ENCODE measurements at regions not wholly inside any gene's neighbourhood (a gene's known extent, or its start where the extent isn't known, plus 50 kb on each side); places are given as distances from the start of the nearest gene placed in this dataset.

DNA sequence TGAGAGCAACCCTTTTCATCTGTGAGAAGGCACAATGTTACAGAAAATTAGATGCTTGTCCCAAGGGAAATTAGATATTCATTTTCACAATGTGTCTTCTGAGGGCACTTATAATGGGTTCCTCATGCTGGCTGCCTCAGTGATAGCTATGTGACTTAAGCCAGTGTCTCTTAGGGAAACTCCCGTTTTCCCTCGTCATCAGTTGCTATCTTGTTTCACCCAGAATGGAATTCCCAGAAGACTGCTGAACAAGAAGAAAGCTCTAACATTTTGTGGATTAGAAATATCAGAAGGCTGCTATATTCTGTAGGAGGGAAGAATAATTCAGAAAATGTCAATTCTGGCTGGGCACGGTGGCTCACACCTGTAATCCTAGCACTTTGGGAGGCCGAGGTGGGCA, 67.9 kb upstream of the WDR72 start:
- TF ChIP-seq, protein P1, sequence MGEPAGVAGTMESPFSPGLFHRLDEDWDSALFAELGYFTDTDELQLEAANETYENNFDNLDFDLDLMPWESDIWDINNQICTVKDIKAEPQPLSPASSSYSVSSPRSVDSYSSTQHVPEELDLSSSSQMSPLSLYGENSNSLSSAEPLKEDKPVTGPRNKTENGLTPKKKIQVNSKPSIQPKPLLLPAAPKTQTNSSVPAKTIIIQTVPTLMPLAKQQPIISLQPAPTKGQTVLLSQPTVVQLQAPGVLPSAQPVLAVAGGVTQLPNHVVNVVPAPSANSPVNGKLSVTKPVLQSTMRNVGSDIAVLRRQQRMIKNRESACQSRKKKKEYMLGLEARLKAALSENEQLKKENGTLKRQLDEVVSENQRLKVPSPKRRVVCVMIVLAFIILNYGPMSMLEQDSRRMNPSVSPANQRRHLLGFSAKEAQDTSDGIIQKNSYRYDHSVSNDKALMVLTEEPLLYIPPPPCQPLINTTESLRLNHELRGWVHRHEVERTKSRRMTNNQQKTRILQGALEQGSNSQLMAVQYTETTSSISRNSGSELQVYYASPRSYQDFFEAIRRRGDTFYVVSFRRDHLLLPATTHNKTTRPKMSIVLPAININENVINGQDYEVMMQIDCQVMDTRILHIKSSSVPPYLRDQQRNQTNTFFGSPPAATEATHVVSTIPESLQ (CRISPR knock-in tag; IDR thresholded peaks at IDR 0.05) = no peak
- TF ChIP-seq, protein P2, sequence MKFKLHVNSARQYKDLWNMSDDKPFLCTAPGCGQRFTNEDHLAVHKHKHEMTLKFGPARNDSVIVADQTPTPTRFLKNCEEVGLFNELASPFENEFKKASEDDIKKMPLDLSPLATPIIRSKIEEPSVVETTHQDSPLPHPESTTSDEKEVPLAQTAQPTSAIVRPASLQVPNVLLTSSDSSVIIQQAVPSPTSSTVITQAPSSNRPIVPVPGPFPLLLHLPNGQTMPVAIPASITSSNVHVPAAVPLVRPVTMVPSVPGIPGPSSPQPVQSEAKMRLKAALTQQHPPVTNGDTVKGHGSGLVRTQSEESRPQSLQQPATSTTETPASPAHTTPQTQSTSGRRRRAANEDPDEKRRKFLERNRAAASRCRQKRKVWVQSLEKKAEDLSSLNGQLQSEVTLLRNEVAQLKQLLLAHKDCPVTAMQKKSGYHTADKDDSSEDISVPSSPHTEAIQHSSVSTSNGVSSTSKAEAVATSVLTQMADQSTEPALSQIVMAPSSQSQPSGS (CRISPR knock-in tag; IDR thresholded peaks at IDR 0.05; ENCODE audit: borderline replicate concordance, low read depth) = no peak
- TF ChIP-seq, protein P3, sequence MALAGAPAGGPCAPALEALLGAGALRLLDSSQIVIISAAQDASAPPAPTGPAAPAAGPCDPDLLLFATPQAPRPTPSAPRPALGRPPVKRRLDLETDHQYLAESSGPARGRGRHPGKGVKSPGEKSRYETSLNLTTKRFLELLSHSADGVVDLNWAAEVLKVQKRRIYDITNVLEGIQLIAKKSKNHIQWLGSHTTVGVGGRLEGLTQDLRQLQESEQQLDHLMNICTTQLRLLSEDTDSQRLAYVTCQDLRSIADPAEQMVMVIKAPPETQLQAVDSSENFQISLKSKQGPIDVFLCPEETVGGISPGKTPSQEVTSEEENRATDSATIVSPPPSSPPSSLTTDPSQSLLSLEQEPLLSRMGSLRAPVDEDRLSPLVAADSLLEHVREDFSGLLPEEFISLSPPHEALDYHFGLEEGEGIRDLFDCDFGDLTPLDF (CRISPR knock-in tag; IDR thresholded peaks at IDR 0.05) = no peak
- no peak for TF ChIP-seq KAT7 (CRISPR knock-in tag; IDR thresholded peaks at IDR 0.05; ENCODE audit: borderline replicate concordance)
- TF ChIP-seq, protein P4, sequence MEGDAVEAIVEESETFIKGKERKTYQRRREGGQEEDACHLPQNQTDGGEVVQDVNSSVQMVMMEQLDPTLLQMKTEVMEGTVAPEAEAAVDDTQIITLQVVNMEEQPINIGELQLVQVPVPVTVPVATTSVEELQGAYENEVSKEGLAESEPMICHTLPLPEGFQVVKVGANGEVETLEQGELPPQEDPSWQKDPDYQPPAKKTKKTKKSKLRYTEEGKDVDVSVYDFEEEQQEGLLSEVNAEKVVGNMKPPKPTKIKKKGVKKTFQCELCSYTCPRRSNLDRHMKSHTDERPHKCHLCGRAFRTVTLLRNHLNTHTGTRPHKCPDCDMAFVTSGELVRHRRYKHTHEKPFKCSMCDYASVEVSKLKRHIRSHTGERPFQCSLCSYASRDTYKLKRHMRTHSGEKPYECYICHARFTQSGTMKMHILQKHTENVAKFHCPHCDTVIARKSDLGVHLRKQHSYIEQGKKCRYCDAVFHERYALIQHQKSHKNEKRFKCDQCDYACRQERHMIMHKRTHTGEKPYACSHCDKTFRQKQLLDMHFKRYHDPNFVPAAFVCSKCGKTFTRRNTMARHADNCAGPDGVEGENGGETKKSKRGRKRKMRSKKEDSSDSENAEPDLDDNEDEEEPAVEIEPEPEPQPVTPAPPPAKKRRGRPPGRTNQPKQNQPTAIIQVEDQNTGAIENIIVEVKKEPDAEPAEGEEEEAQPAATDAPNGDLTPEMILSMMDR (IDR thresholded peaks at IDR 0.05) = no peak
- no peak for TF ChIP-seq SP1 (CRISPR knock-in tag; conservative IDR thresholded peaks at IDR 0.05)

All from WTC11 (cell line).